ENCODE measurements at regions not wholly inside any gene's neighbourhood (a gene's known extent, or its start where the extent isn't known, plus 50 kb on each side); places are given as distances from the start of the nearest gene placed in this dataset.

GRCh38 chr13:68375004-68375403, 1144.9 kb upstream of the PCDH9 start:
- TF ChIP-seq, protein P1, sequence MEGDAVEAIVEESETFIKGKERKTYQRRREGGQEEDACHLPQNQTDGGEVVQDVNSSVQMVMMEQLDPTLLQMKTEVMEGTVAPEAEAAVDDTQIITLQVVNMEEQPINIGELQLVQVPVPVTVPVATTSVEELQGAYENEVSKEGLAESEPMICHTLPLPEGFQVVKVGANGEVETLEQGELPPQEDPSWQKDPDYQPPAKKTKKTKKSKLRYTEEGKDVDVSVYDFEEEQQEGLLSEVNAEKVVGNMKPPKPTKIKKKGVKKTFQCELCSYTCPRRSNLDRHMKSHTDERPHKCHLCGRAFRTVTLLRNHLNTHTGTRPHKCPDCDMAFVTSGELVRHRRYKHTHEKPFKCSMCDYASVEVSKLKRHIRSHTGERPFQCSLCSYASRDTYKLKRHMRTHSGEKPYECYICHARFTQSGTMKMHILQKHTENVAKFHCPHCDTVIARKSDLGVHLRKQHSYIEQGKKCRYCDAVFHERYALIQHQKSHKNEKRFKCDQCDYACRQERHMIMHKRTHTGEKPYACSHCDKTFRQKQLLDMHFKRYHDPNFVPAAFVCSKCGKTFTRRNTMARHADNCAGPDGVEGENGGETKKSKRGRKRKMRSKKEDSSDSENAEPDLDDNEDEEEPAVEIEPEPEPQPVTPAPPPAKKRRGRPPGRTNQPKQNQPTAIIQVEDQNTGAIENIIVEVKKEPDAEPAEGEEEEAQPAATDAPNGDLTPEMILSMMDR (IDR thresholded peaks at IDR 0.05; ENCODE audit: low read depth, low read length): no peak
- Histone ChIP-seq H3K27me3 (no peaks in the 10 kb centered on the region), H3K4me3 (no peak overlapping the region), H3K27ac (no peak overlapping the region), H3K9me3 (ENCODE audit: low read depth) (no peaks in the 10 kb centered on the region), H3K4me1 (ENCODE audit: low read depth) (no peaks in the 10 kb centered on the region), H3K36me3 (no peaks in the 10 kb centered on the region)
- peak in 1 of 2 donors; percentile 1 for DNase-seq (ENCODE audit: low read depth in 1 of 2, low spot score in 1 of 2)

DNA sequence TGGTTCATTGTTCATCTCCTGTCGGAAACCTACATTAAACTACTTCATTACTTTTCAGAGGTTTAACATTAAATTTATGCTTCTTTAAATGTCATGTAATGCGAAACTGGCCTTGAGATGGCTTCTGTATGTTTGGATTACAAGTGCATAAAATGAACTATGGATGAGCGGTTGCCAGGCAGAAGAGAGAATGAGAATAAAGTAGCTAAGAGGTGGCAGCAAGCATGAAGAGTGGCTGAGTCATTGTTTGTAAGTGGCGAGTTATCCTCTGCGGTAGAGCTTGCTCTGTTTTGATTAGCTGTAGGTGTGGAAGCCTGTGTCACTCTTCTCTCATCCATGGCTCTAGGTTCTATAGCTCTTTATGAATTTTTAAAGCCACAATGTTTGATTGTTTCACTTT, 1139.6 kb upstream of the PCDH9 start:
- no peaks in the 10 kb centered on the region for H3K4me1 ChIP-seq (ENCODE audit: low read depth)
- H3K36me3 ChIP-seq: no peaks in the 10 kb centered on the region
- H3K9me3 ChIP-seq (ENCODE audit: low read depth): no peaks in the 10 kb centered on the region
- no peak overlapping the region for H3K27ac ChIP-seq
- TF ChIP-seq, protein P1 (IDR thresholded peaks at IDR 0.05; ENCODE audit: low read depth, low read length): no peak
- DNase-seq (ENCODE audit: low read depth in 1 of 2, low spot score in 1 of 2): no peak
- H3K4me3 ChIP-seq: no peak overlapping the region
- H3K27me3 ChIP-seq: no peaks in the 10 kb centered on the region

GRCh38 chr13:68368922-68369321, 1138.8 kb upstream of the PCDH9 start:
- H3K27ac ChIP-seq: no peak overlapping the region
- H3K27me3 ChIP-seq: no peaks in the 10 kb centered on the region
- H3K36me3 ChIP-seq: no peaks in the 10 kb centered on the region
- H3K9me3 ChIP-seq (ENCODE audit: low read depth): no peaks in the 10 kb centered on the region
- TF ChIP-seq, protein P1 (IDR thresholded peaks at IDR 0.05; ENCODE audit: low read depth, low read length): no peak
- no peak for DNase-seq (ENCODE audit: low read depth in 1 of 2, low spot score in 1 of 2)
- no peak overlapping the region for H3K4me3 ChIP-seq
- no peaks in the 10 kb centered on the region for H3K4me1 ChIP-seq (ENCODE audit: low read depth)

GRCh38 chr13:68359105-68359504, 1129.0 kb upstream of the PCDH9 start:
- no peak for DNase-seq (ENCODE audit: low read depth in 1 of 2, low spot score in 1 of 2)
- Histone ChIP-seq H3K27me3 (no peaks in the 10 kb centered on the region), H3K4me1 (ENCODE audit: low read depth) (no peaks in the 10 kb centered on the region), H3K27ac (no peak overlapping the region), H3K36me3 (no peaks in the 10 kb centered on the region), H3K9me3 (ENCODE audit: low read depth) (no peaks in the 10 kb centered on the region), H3K4me3 (no peak overlapping the region)
- TF ChIP-seq, protein P1 (IDR thresholded peaks at IDR 0.05; ENCODE audit: low read depth, low read length): no peak

- TF ChIP-seq, protein P1 (IDR thresholded peaks at IDR 0.05; ENCODE audit: low read depth, low read length): no peak
- Histone ChIP-seq H3K36me3 (no peaks in the 10 kb centered on the region), H3K4me1 (ENCODE audit: low read depth) (no peaks in the 10 kb centered on the region), H3K27me3 (no peaks in the 10 kb centered on the region), H3K27ac (no peak overlapping the region), H3K4me3 (no peak overlapping the region), H3K9me3 (ENCODE audit: low read depth) (no peaks in the 10 kb centered on the region)
- no peak for DNase-seq (ENCODE audit: low read depth in 1 of 2, low spot score in 1 of 2)
These were observed 1128.2 kb upstream of the PCDH9 start for GRCh38 chr13:68358294-68358705.

DNA sequence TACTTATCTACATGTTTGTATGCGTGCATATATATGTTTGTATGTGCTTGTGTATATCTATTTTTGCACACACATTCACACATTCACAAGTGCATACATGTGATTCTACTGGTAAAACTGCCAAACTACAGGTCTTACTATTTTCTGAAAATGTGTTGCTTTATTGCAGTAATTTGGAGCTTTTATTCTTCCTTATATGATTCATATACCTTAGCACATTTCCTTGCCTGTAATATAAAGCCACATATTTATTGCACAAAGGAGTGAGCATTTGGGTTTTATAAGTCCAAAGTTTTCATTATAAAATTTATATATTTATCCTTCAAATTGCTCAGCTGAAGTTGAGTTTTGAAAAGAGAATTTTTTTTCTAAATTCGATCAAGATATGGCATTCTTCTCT, 1120.4 kb upstream of the PCDH9 start:
- H3K27me3 ChIP-seq: no peaks in the 10 kb centered on the region
- no peaks in the 10 kb centered on the region for H3K4me1 ChIP-seq (ENCODE audit: low read depth)
- TF ChIP-seq, protein P1 (IDR thresholded peaks at IDR 0.05; ENCODE audit: low read depth, low read length): no peak
- H3K9me3 ChIP-seq (ENCODE audit: low read depth): no peaks in the 10 kb centered on the region
- no peak for DNase-seq (ENCODE audit: low read depth in 1 of 2, low spot score in 1 of 2)
- H3K4me3 ChIP-seq: no peak overlapping the region
- H3K27ac ChIP-seq: no peak overlapping the region
- H3K36me3 ChIP-seq: no peaks in the 10 kb centered on the region
